H1 (cell line): ENCODE measurements at regions not wholly inside any gene's neighbourhood (a gene's known extent, or its start where the extent isn't known, plus 50 kb on each side); places are given as distances from the start of the nearest gene placed in this dataset.

Source experiments
- CTCF ChIA-PET: fragments of 300-600 bp; sonication (Branson Sonifier 250); formaldehyde crosslinking; loops from one replicate; lab custom pipeline; 2021; ENCODE audit not compliant: partially characterized antibody; lab: Charles Lee
- POLR2A ChIA-PET: fragments of 300-600 bp; sonication (Branson Sonifier 250); formaldehyde crosslinking; loops from one replicate; lab custom pipeline; 2021; ENCODE audit warnings: inconsistent platforms; ENCODE audit not compliant: partially characterized antibody; lab: Charles Lee
- DNase-seq, 2 experiments: peaks; one replicate each; pipeline versions ENCODE4 v3.0.0 to v3.0.0-alpha.2; 2010 to 2022; ENCODE audit warnings: low spot score in 2 of 2, low read depth in 1 of 2, mixed read lengths in 1 of 2
- FAIRE-seq: peaks from 2 replicates; lab custom pipeline; 2011; peaks lifted over from hg19 to GRCh38; lab: Jason Lieb, UNC
- H2AFZ ChIP-seq: 2 replicates; pipeline ENCODE4 v1.8.1; 2012; ENCODE audit warnings: low read length, inconsistent platforms
- H2AK5ac ChIP-seq: 2 replicates; pipeline ENCODE4 v1.6.1; 2013; ENCODE audit warnings: low read depth, low read length
- H2BK120ac ChIP-seq: replicated peaks from 2 replicates; pipeline ENCODE3; 2013; ENCODE audit warnings: low read depth, low read length, inconsistent platforms
- H2BK12ac ChIP-seq: 2 replicates; pipeline ENCODE4 v1.6.1; 2013; ENCODE audit warnings: low read depth, low read length
- H2BK15ac ChIP-seq: 2 replicates; pipeline ENCODE4 v1.6.1; 2013; ENCODE audit warnings: low read length
- H2BK20ac ChIP-seq: 2 replicates; pipeline ENCODE4 v1.6.1; 2013; ENCODE audit warnings: low read length
- H2BK5ac ChIP-seq: 2 replicates; pipeline ENCODE4 v1.6.1; 2013; ENCODE audit warnings: low read depth, low read length
- H3K14ac ChIP-seq: 2 replicates; pipeline ENCODE4 v1.6.1; 2013; ENCODE audit warnings: inconsistent platforms; ENCODE audit not compliant: insufficient read length
- H3K18ac ChIP-seq: 2 replicates; pipeline ENCODE4 v1.6.1; 2013; ENCODE audit warnings: low read length; ENCODE audit errors: extremely low read depth
- H3K23ac ChIP-seq: 2 replicates; pipeline ENCODE4 v1.6.1; 2013; ENCODE audit warnings: inconsistent platforms; ENCODE audit not compliant: insufficient read length
- H3K23me2 ChIP-seq: 2 replicates; pipeline ENCODE4 v1.6.1; 2013; ENCODE audit warnings: low read depth, low read length
- H3K27ac ChIP-seq: 2 replicates; pipeline ENCODE4 v1.6.1; 2011; ENCODE audit warnings: low read depth, low read length, inconsistent platforms
- H3K27me3 ChIP-seq, 4 experiments: replicated peaks in 1 of 4; 1 replicate in 1 of 4; 2 replicates in 3 of 4; pipeline versions ENCODE4 v1.6.1 to v1.8.1; 2011 to 2013; ENCODE audit warnings: low read length in 3 of 4, mild to moderate bottlenecking in 3 of 4, inconsistent platforms in 2 of 4, mixed read lengths in 2 of 4, moderate library complexity in 1 of 4; ENCODE audit not compliant: control insufficient read depth in 3 of 4, insufficient read depth in 3 of 4; ENCODE audit errors: extremely low read depth in 1 of 4
- H3K36me3 ChIP-seq, 4 experiments: 2 replicates each; pipeline versions ENCODE4 v1.6.1 to v1.8.1; 2011 to 2013; ENCODE audit warnings: mild to moderate bottlenecking in 4 of 4, low read length in 3 of 4, moderate library complexity in 2 of 4, control low read depth in 1 of 4, inconsistent platforms in 1 of 4; ENCODE audit not compliant: insufficient read depth in 4 of 4, control insufficient read depth in 2 of 4
- H3K4ac ChIP-seq: replicated peaks from 2 replicates; pipeline ENCODE3; 2013; ENCODE audit warnings: low read length, low read depth, mixed read lengths, inconsistent platforms; ENCODE audit not compliant: insufficient read length
- H3K4me1 ChIP-seq, 4 experiments: replicated peaks in 1 of 4; 1 replicate in 1 of 4; 2 replicates in 3 of 4; pipeline versions ENCODE4 v1.6.1 to v1.8.1; 2011 to 2013; ENCODE audit warnings: low read length in 3 of 4, inconsistent platforms in 2 of 4, mixed read lengths in 1 of 4; ENCODE audit not compliant: insufficient read depth in 4 of 4, control insufficient read depth in 3 of 4
- H3K4me2 ChIP-seq, 2 experiments: 2 replicates each; pipeline versions ENCODE4 v1.6.1 to v1.8.1; 2011 to 2013; ENCODE audit warnings: low read depth in 2 of 2, low read length in 2 of 2, control low read depth in 1 of 2, inconsistent platforms in 1 of 2, mild to moderate bottlenecking in 1 of 2; ENCODE audit not compliant: insufficient read depth in 1 of 2
- H3K4me3 ChIP-seq, 4 experiments: fragments of 200-600, 300-600 bp in 1 of 4; sonication (generic), shearing (Covaris generic), sonication (Bioruptor Twin) in 1 of 4; 2 replicates each; pipeline versions ENCODE4 v1.5.1 to v1.8.1; 2011 to 2016; ENCODE audit warnings: low read length in 4 of 4, low read depth in 3 of 4, control low read depth in 2 of 4, inconsistent platforms in 2 of 4, mild to moderate bottlenecking in 2 of 4, mixed read lengths in 1 of 4, moderate library complexity in 1 of 4; ENCODE audit not compliant: insufficient read depth in 2 of 4; ENCODE audit errors: extremely low read depth in 1 of 4
- H3K56ac ChIP-seq: replicated peaks from 2 replicates; pipeline ENCODE3; 2013; ENCODE audit warnings: low read depth, mild to moderate bottlenecking, mixed read lengths, low read length, inconsistent platforms; ENCODE audit not compliant: insufficient read length
- H3K79me1 ChIP-seq: 2 replicates; pipeline ENCODE4 v1.6.1; 2013; ENCODE audit warnings: low read depth, low read length, control low read depth
- H3K79me2 ChIP-seq, 2 experiments: 2 replicates each; pipeline versions ENCODE4 v1.6.1 to v1.8.1; 2012 to 2013; ENCODE audit warnings: low read length in 2 of 2, mild to moderate bottlenecking in 2 of 2, inconsistent platforms in 1 of 2; ENCODE audit not compliant: insufficient read depth in 2 of 2, control insufficient read depth in 1 of 2
- H3K9ac ChIP-seq, 4 experiments: replicated peaks in 1 of 4; 1 replicate in 1 of 4; 2 replicates in 3 of 4; pipeline versions ENCODE4 v1.6.1 to v1.8.1; 2011 to 2013; ENCODE audit warnings: low read depth in 3 of 4, low read length in 3 of 4, control low read depth in 2 of 4, mild to moderate bottlenecking in 2 of 4, moderate library complexity in 2 of 4, inconsistent platforms in 1 of 4; ENCODE audit errors: extremely low read depth in 1 of 4
- H3K9me3 ChIP-seq, 2 experiments: 2 replicates each; pipeline versions ENCODE4 v1.6.1 to v1.8.1; 2012 to 2013; ENCODE audit warnings: mild to moderate bottlenecking in 2 of 2, moderate library complexity in 2 of 2, control low read depth in 1 of 2, inconsistent platforms in 1 of 2, low read depth in 1 of 2, low read length in 1 of 2, mixed read lengths in 1 of 2; ENCODE audit not compliant: insufficient read depth in 2 of 2
- H4K20me1 ChIP-seq, 2 experiments: replicated peaks in 1 of 2; 2 replicates each; pipeline versions ENCODE3 to v1.8.1; 2011 to 2013; ENCODE audit warnings: inconsistent platforms in 2 of 2, low read length in 2 of 2, mild to moderate bottlenecking in 1 of 2; ENCODE audit not compliant: insufficient read depth in 2 of 2, control insufficient read depth in 1 of 2
- H4K5ac ChIP-seq: 2 replicates; pipeline ENCODE4 v1.6.1; 2013; ENCODE audit warnings: low read length, low read depth, mixed read lengths, inconsistent platforms; ENCODE audit not compliant: insufficient read length
- H4K8ac ChIP-seq: 2 replicates; pipeline ENCODE4 v1.8.0; 2013; ENCODE audit warnings: mild to moderate bottlenecking, moderate library complexity, low read length, inconsistent platforms; ENCODE audit not compliant: insufficient read depth; ENCODE audit errors: extremely low read depth
- H4K91ac ChIP-seq: replicated peaks from 2 replicates; pipeline ENCODE3; 2013; ENCODE audit warnings: low read length, mixed read lengths, inconsistent platforms; ENCODE audit not compliant: insufficient read length
- BACH1 ChIP-seq: IDR thresholded peaks from 2 replicates; pipeline ENCODE4 v1.6.1; 2012; ENCODE audit warnings: low read length, improper control_type of control experiment
- CBX8 ChIP-seq: fragments of 300-800, 300-1000 bp; sonication (generic); IDR thresholded peaks from 2 replicates; pipeline ENCODE4 v1.7.1; 2016; ENCODE audit warnings: low read depth, low read length, borderline replicate concordance
- CTCF ChIP-seq, 3 experiments: IDR thresholded peaks; 1 replicate in 2 of 3; 2 replicates in 1 of 3; pipeline versions ENCODE4 v1.5.1 to v1.6.1; 2011; ENCODE audit warnings: low read length in 3 of 3, mild to moderate bottlenecking in 3 of 3, inconsistent platforms in 2 of 3, low read depth in 1 of 3, moderate library complexity in 1 of 3; ENCODE audit not compliant: insufficient read depth in 1 of 3; ENCODE audit errors: control extremely low read depth in 1 of 3
- GTF2F1 ChIP-seq: IDR thresholded peaks from 2 replicates; pipeline ENCODE4 v1.6.1; 2012; ENCODE audit warnings: low read depth, low read length, improper control_type of control experiment, borderline replicate concordance
- MAFK ChIP-seq: IDR thresholded peaks from 2 replicates; pipeline ENCODE4 v1.6.1; 2012; ENCODE audit warnings: low read depth, mild to moderate bottlenecking, improper control_type of control experiment, low read length
- RAD21 ChIP-seq, 2 experiments: IDR thresholded peaks in 1 of 2; conservative IDR thresholded peaks in 1 of 2; 2 replicates each; pipeline ENCODE4 v1.6.1; 2011; ENCODE audit warnings: low read depth in 2 of 2, low read length in 2 of 2, improper control_type of control experiment in 1 of 2, inconsistent platforms in 1 of 2, mild to moderate bottlenecking in 1 of 2, moderate library complexity in 1 of 2
- SIRT6 ChIP-seq: IDR thresholded peaks from one replicate; pipeline ENCODE4 v1.7.1; 2012; ENCODE audit warnings: low read length, inconsistent platforms
- SP1 ChIP-seq: IDR thresholded peaks from 2 replicates; pipeline ENCODE4 v1.6.1; 2011; ENCODE audit warnings: low read depth, low read length
- SRF ChIP-seq: IDR thresholded peaks from 2 replicates; pipeline ENCODE4 v1.6.1; 2011; ENCODE audit warnings: mild to moderate bottlenecking, low read depth, low read length, moderate library complexity
- TAF1 ChIP-seq: IDR thresholded peaks from 2 replicates; pipeline ENCODE4 v1.6.1; 2011; ENCODE audit warnings: mild to moderate bottlenecking, low read depth, low read length
- WGBS, 2 experiments: shearing (Covaris generic) in 1 of 2; methylation state at CpG; one replicate each; pipeline versions ENCODE4 v1.1.6 to v1.1.7; 2013 to 2015; ENCODE audit warnings: low lambda C conversion rate in 2 of 2, mixed read lengths in 2 of 2, inconsistent platforms in 1 of 2, low coverage in 1 of 2, missing lambda C conversion rate in 1 of 2; ENCODE audit not compliant: insufficient replicate concordance in 2 of 2, insufficient coverage in 1 of 2, insufficient read length in 1 of 2; ENCODE audit errors: extremely low coverage in 1 of 2, missing lambda C conversion rate in 1 of 2; 5-methylcytosine and 5-hydroxymethylcytosine counted together

- H4K20me1 ChIP-seq: no peaks in the 10 kb centered on the region
- no peaks in the 10 kb centered on the region for H3K23me2 ChIP-seq
- H3K27ac ChIP-seq: no peak overlapping the region
- no peak overlapping the region for H3K4ac ChIP-seq
- H3K9me3 ChIP-seq: no peaks in the 10 kb centered on the region
- H3K23ac ChIP-seq: no peak overlapping the region
- no peak overlapping the region for H2AK5ac ChIP-seq
- no peak overlapping the region for H2BK15ac ChIP-seq
- H3K4me3 ChIP-seq: no peak overlapping the region
- no peak overlapping the region for H2AFZ ChIP-seq
- H2BK20ac ChIP-seq: no peak overlapping the region
- no peak overlapping the region for H4K5ac ChIP-seq
- peaks cover 0 to 2% (median 0%) of the 10 kb centered on the region in 4 experiments; a peak in 2 of 7 replicates for H3K4me1 ChIP-seq
- ChIA-PET CTCF (interaction anchor here (1.0 kb wide), 1 partner anchor 165 kb away, joined by 3 read pairs; no protein-coding TSS in a partner anchor), POLR2A (interaction anchor here (0.6 to 1.7 kb wide), 4 partner anchors 9 to 201 kb away, joined by 3 to 5 read pairs (median 3); no protein-coding TSS in a partner anchor)
- DNase-seq: no peak
- FAIRE-seq: no peak
- 91% methylated on average over 9 of the region's 9 CpGs; no CpG with 5 or more reads in 1 of the 2 experiments for WGBS, 2 experiments
- H3K18ac ChIP-seq: no peak overlapping the region
- no peaks in the 10 kb centered on the region for H3K36me3 ChIP-seq
- no peak overlapping the region for H2BK5ac ChIP-seq
- no peak overlapping the region for H3K9ac ChIP-seq
- H3K27me3 ChIP-seq: no peaks in the 10 kb centered on the region
- no peak overlapping the region for H4K91ac ChIP-seq
- H2BK120ac ChIP-seq: no peak overlapping the region
- H4K8ac ChIP-seq: no peak overlapping the region
- no peak overlapping the region for H3K4me2 ChIP-seq
- H3K79me2 ChIP-seq: no peaks in the 10 kb centered on the region
- H3K14ac ChIP-seq: no peak overlapping the region
- H3K56ac ChIP-seq: no peak overlapping the region
- H2BK12ac ChIP-seq: no peak overlapping the region
- H3K79me1 ChIP-seq: no peaks in the 10 kb centered on the region
- no peak for TF ChIP-seq GTF2F1
- TF ChIP-seq MAFK: no peak
- no peak for TF ChIP-seq CTCF (IDR thresholded peaks at IDR 0.05; ENCODE audit: control extremely low read depth in 1 of 3, insufficient read depth in 1 of 3, low read depth in 1 of 3, low read length in 3 of 3)
- TF ChIP-seq SIRT6: no peak
- no peak for TF ChIP-seq BACH1
- no peak for TF ChIP-seq SRF
- no peak for TF ChIP-seq SP1
- no peak for TF ChIP-seq TAF1
- no peak for TF ChIP-seq RAD21 (IDR thresholded peaks at IDR 0.05 in 1 of 2, conservative IDR thresholded peaks at IDR 0.05 in 1 of 2; ENCODE audit: low read depth in 2 of 2, low read length in 2 of 2)
- no peak for TF ChIP-seq CBX8
These were observed 95.3 kb upstream of the ARMC2 start for GRCh38 chr6:108752733-108753590.
